DOHH2 (cell line): ENCODE measurements at regions not wholly inside any gene's neighbourhood (a gene's known extent, or its start where the extent isn't known, plus 50 kb on each side); places are given as distances from the start of the nearest gene placed in this dataset.

Experiments
- H3F3A ChIP-seq: fragments of 200-600 bp; sonication (generic), shearing (Covaris generic); 2 replicates; pipeline ENCODE4 v1.6.0; 2016; ENCODE audit warnings: antibody characterized with exemption, mild to moderate bottlenecking; ENCODE audit not compliant: control insufficient read depth, insufficient read depth
- H3K27ac ChIP-seq: fragments of 200-600 bp; sonication (generic); 2 replicates; pipeline ENCODE4 v1.5.1; 2014; ENCODE audit warnings: low read depth, mild to moderate bottlenecking, low read length, moderate library complexity
- H3K27me3 ChIP-seq: fragments of 200-600 bp; sonication (generic); 2 replicates; pipeline ENCODE4 v1.6.1; 2014; ENCODE audit warnings: mild to moderate bottlenecking, low read length, mixed read lengths; ENCODE audit not compliant: control insufficient read depth
- H3K36me3 ChIP-seq: fragments of 200-600 bp; sonication (generic); 2 replicates; pipeline ENCODE4 v1.6.1; 2014; ENCODE audit warnings: mild to moderate bottlenecking, low read length, moderate library complexity, mixed read lengths; ENCODE audit not compliant: control insufficient read depth
- H3K4me1 ChIP-seq: fragments of 200-600 bp; sonication (generic); 2 replicates; pipeline ENCODE4 v1.6.1; 2014; ENCODE audit warnings: mild to moderate bottlenecking, low read length, mixed read lengths; ENCODE audit not compliant: control insufficient read depth
- H3K4me2 ChIP-seq: fragments of 200-600 bp; sonication (generic); 2 replicates; pipeline ENCODE4 v1.6.0; 2014; ENCODE audit warnings: mild to moderate bottlenecking, low read length, moderate library complexity
- H3K4me3 ChIP-seq: fragments of 200-600 bp; sonication (generic); 2 replicates; pipeline ENCODE4 v1.5.1; 2014; ENCODE audit warnings: mild to moderate bottlenecking, low read length, mixed read lengths
- H3K79me2 ChIP-seq: fragments of 200-600 bp; sonication (generic); 2 replicates; pipeline ENCODE4 v1.6.1; 2014; ENCODE audit warnings: mild to moderate bottlenecking, low read length, mixed read lengths; ENCODE audit not compliant: control insufficient read depth
- H3K9me2 ChIP-seq: fragments of 200-600 bp; sonication (generic); replicated peaks from 2 replicates; pipeline ENCODE4 v1.6.1; 2014; ENCODE audit warnings: mild to moderate bottlenecking, low read length, mixed read lengths; ENCODE audit not compliant: control insufficient read depth
- H3K9me3 ChIP-seq: fragments of 200-600 bp; sonication (generic); 2 replicates; pipeline ENCODE4 v1.6.1; 2014; ENCODE audit warnings: antibody characterized with exemption, low read length, mixed read lengths; ENCODE audit not compliant: control insufficient read depth, insufficient read depth
- H4K20me1 ChIP-seq: fragments of 200-600 bp; sonication (generic); 2 replicates; pipeline ENCODE4 v1.6.0; 2014; ENCODE audit warnings: low read depth, mild to moderate bottlenecking, antibody characterized with exemption, low read length, moderate library complexity; ENCODE audit not compliant: control insufficient read depth, insufficient read depth
- EZH2phosphoT487 ChIP-seq: fragments of 200-600 bp; sonication (generic); IDR thresholded peaks from 2 replicates; pipeline ENCODE4 v1.6.1; 2017; ENCODE audit warnings: borderline replicate concordance, mild to moderate bottlenecking, antibody characterized with exemption, low read length, moderate library complexity, mixed read lengths
- TF ChIP-seq, protein P1 (sequence below): fragments of 200-600 bp; sonication (generic); IDR thresholded peaks from one replicate; pipeline ENCODE4 v1.5.1; 2014; ENCODE audit warnings: antibody characterized with exemption, mild to moderate bottlenecking, low read depth, low read length; ENCODE audit not compliant: poor library complexity, severe bottlenecking

DNA sequence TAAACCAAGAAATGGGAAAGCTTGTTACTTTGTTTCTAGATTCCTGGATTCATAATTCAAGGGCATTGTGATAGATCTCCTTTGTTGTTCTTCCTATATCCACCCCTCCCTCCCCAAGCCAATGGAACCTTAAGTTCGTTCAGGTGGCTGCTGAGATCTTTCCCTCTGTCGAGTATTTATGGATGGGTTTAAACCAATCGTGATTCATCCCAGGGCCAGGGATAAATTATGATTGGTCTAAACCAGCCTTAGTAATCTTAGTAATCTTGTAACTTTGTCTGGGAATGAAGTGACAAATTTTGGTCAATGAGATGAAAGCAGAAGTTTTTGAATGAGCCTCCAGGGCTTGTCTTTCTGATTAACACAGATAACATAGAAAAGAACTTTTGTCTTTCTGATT is 56.1 kb upstream of the PCED1B start:
- TF ChIP-seq EZH2phosphoT487, result no peak
- TF ChIP-seq, protein P1, sequence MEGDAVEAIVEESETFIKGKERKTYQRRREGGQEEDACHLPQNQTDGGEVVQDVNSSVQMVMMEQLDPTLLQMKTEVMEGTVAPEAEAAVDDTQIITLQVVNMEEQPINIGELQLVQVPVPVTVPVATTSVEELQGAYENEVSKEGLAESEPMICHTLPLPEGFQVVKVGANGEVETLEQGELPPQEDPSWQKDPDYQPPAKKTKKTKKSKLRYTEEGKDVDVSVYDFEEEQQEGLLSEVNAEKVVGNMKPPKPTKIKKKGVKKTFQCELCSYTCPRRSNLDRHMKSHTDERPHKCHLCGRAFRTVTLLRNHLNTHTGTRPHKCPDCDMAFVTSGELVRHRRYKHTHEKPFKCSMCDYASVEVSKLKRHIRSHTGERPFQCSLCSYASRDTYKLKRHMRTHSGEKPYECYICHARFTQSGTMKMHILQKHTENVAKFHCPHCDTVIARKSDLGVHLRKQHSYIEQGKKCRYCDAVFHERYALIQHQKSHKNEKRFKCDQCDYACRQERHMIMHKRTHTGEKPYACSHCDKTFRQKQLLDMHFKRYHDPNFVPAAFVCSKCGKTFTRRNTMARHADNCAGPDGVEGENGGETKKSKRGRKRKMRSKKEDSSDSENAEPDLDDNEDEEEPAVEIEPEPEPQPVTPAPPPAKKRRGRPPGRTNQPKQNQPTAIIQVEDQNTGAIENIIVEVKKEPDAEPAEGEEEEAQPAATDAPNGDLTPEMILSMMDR, result no peak
- no peaks in the 10 kb centered on the region for H3K79me2 ChIP-seq

DNA sequence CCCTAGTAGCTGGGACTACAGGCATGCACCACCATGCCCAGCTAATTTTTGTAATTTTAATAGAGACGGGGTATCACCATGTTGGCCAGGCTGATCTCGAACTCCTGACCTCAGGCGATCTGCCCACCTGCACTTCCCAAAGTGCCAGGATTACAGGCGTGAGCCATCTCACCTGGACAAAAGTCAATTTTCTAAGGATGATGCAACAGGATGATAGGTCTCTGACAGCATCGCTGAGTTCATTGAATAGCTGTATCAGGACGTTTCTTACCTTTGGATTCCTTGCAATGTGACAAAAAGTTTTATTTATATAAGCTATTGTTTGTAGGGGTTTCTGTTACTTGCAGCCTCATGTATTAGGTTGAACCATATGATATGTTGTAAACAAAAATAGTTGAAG is 55.5 kb upstream of the PCED1B start:
- H4K20me1 ChIP-seq, result no peaks in the 10 kb centered on the region
- no peak for TF ChIP-seq EZH2phosphoT487
- TF ChIP-seq, protein P1, result no peak

More for the DNA sequence above, 56.1 kb upstream of the PCED1B start:
- Histone ChIP-seq H3K9me3 (no peaks in the 10 kb centered on the region), H3K27me3 (peaks cover 11% of the 10 kb centered on the region; the same call in 1 of the 2 replicates), H3F3A (no peaks in the 10 kb centered on the region), H4K20me1 (no peaks in the 10 kb centered on the region), H3K4me2 (no peak overlapping the region), H3K27ac (no peak overlapping the region), H3K4me3 (no peak overlapping the region), H3K9me2 (no peaks in the 10 kb centered on the region), H3K36me3 (no peaks in the 10 kb centered on the region), H3K4me1 (no peaks in the 10 kb centered on the region)

DNA sequence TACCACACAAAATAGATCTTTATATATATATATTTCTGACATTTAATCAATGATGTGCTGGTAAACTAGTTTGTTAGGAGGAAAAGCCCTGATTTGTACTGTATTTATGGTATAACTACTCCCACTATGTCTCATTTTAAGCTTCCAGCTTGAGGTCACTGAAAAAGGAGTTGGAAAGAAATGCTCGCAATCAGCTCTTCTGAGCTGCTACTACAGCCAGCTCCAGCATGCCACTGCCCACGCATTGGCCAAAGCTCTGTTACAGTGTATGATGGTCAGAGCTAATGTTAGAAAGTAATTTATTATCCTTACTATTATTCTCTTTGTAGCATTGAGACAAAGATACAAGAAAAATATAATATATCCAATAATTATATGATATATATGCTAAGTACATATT is 55.0 kb upstream of the PCED1B start:
- no peak overlapping the region for H3K4me2 ChIP-seq
- H3F3A ChIP-seq, result no peaks in the 10 kb centered on the region
- H3K27me3 ChIP-seq, result peaks cover 11% of the 10 kb centered on the region; the same call in 1 of the 2 replicates
- no peaks in the 10 kb centered on the region for H3K79me2 ChIP-seq
- no peak overlapping the region for H3K4me3 ChIP-seq
- no peak overlapping the region for H3K27ac ChIP-seq
- H3K9me2 ChIP-seq, result no peaks in the 10 kb centered on the region
- no peaks in the 10 kb centered on the region for H4K20me1 ChIP-seq
- H3K9me3 ChIP-seq, result no peaks in the 10 kb centered on the region
- no peaks in the 10 kb centered on the region for H3K36me3 ChIP-seq
- no peaks in the 10 kb centered on the region for H3K4me1 ChIP-seq
- TF ChIP-seq, protein P1, result no peak
- TF ChIP-seq EZH2phosphoT487, result no peak

More for the DNA sequence above, 55.5 kb upstream of the PCED1B start:
- Histone ChIP-seq H3K27me3 (peaks cover 11% of the 10 kb centered on the region; the same call in 1 of the 2 replicates), H3K4me2 (no peak overlapping the region), H3K79me2 (no peaks in the 10 kb centered on the region), H3K9me3 (no peaks in the 10 kb centered on the region), H3K36me3 (no peaks in the 10 kb centered on the region), H3K4me1 (no peaks in the 10 kb centered on the region), H3K9me2 (no peaks in the 10 kb centered on the region), H3K4me3 (no peak overlapping the region), H3K27ac (no peak overlapping the region), H3F3A (no peaks in the 10 kb centered on the region)

DNA sequence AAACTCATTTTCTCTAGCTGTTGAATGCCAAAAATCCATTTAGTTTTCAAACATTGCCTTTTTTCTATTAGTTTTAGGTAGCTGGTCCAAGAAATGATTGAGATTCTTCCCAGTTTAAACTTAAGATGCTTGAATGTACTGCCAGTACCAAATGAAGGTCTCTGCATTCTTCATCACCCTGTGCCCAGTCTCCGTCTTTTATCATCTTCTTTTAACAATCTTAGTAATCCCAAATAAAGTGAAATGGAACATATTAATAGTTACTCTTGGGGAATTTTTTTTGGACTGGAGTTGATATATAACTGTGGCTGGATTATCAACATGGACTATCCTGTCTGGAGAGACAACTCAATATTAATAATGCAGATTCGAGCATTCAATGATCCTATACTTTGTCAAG is 54.1 kb upstream of the PCED1B start:
- TF ChIP-seq, protein P1, result no peak
- TF ChIP-seq EZH2phosphoT487, result no peak
- Histone ChIP-seq H3K27me3 (peaks cover 11% of the 10 kb centered on the region; the same call in 1 of the 2 replicates), H3F3A (no peaks in the 10 kb centered on the region), H3K79me2 (no peaks in the 10 kb centered on the region), H3K36me3 (no peaks in the 10 kb centered on the region), H3K9me2 (no peaks in the 10 kb centered on the region), H3K9me3 (no peaks in the 10 kb centered on the region), H3K4me2 (no peak overlapping the region), H3K27ac (no peak overlapping the region), H3K4me3 (no peak overlapping the region), H4K20me1 (no peaks in the 10 kb centered on the region), H3K4me1 (no peaks in the 10 kb centered on the region)
